Kasumi-1 (cell line): ENCODE measurements at regions not wholly inside any gene's neighbourhood (a gene's known extent, or its start where the extent isn't known, plus 50 kb on each side); places are given as distances from the start of the nearest gene placed in this dataset.
"Not testable (repeated sequence)": the region's sequence is repeated elsewhere in the genome, so short reads cannot be mapped to it uniquely, and the experiment has no call there.

ENCODE experiments used
- DNase-seq, 2 experiments: peaks; one replicate each; lab custom pipeline; 2025; lab: John Stamatoyannopoulos, UW

- DNase-seq = no peak
Measured at GRCh38 chr1:192418552-192419285, 101.9 kb downstream of the RGS21 start.

GRCh38 chr1:192430644-192431043, 113.9 kb downstream of the RGS21 start:
- DNase-seq = no peak

- DNase-seq = no peak
Measured at GRCh38 chr1:192435704-192436103, 118.9 kb downstream of the RGS21 start.

GRCh38 chr1:192436441-192437078, 119.8 kb downstream of the RGS21 start:
- no peak for DNase-seq

GRCh38 chr1:192438737-192439136, 121.9 kb downstream of the RGS21 start:
- no peak for DNase-seq

- no peak for DNase-seq
Measured at GRCh38 chr1:192439373-192440025, 122.7 kb downstream of the RGS21 start.

DNA sequence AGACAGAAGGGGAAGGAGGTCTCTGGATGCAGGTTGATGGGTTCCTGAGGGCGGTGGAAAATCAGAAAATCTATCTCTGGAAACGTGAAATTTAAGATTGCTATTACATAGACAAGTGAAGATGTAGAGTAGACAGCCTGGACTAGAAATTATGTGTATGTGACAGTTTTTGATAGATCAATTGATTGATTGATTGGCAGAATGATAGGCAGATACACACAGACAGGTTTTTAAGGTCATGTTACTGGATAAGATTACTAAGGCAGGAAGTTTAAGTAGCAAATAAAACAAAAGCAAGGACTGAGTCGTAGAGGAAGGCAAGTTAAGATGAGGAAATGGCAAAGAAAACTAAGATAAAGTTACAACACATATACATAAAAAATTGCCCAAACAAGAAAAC, 124.7 kb downstream of the RGS21 start:
- no peak for DNase-seq

- no peak for DNase-seq
Measured at GRCh38 chr1:192442736-192443135, 125.9 kb downstream of the RGS21 start.

DNA sequence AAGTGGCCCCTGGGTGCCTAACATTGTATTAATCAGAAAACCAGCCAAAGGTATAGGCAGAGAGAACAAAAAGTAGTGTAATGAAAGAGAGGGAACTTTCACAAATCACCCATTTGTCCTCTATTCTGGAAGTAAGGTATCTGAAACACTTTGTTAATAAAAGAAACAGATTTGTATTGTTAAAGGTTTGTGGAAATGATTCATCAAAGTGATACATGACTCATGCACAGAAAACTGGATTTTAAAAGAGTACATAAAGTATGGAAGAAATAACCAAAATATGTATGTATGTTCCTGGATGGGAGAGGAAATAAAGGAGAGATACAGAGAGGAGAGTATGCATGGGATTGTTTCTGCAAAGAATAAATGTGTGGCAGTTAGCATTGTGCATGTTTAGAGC, 126.8 kb downstream of the RGS21 start:
- DNase-seq = no peak

DNA sequence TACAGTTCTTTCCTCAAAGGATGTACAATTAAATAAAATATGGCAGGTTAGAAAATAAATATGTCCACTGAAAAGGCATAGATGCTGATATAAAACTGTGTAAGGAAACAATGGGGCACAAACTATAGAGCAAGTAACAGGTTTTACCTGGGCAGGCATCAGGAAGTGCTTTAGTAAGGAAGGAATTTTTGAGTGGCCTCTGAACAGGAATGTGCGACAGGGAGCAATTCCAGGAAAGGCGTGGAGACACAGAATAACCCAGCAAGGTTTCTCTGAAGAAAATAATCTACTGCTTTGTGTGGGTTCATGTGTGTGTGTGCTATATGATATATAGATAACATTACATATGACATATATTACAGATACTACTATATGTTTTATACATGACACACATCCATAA, 128.4 kb downstream of the RGS21 start:
- no peak for DNase-seq

- DNase-seq = peak; percentile 39 to 83
Measured at GRCh38 chr1:192445839-192446489, 129.2 kb downstream of the RGS21 start.

- no peak for DNase-seq
Measured at GRCh38 chr1:192448026-192448578, 127.5 kb upstream of the RGS1 start.

DNA sequence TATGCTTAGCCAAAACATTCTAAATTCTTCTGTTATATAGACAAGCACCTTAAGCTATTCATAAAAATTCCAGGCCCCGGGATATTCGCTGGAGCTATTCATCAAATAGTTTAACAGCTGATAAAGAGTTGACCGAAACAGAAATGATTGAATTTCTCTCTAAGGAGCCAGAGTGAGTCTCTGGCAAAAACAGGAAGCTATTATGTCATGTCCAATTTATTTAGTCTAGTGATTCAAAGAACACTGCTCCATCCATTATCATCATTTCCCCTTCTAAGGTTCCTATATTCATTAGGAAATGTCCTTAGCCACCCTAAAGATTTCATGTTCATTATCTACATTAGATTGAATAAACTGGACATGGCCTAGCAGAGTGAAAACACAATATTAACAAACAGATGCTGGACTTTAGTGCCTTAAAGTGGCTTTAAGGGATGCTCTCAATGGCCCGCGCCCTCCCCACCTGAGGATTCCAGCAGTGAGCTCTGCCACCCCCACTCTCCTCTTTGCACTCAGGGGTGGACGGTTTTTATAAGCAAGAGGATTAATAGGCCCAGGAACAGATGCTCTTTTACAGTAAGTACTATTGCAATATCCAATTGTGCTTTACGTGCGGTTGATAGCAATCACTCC, 122.1 kb upstream of the RGS1 start:
- DNase-seq = no peak

DNA sequence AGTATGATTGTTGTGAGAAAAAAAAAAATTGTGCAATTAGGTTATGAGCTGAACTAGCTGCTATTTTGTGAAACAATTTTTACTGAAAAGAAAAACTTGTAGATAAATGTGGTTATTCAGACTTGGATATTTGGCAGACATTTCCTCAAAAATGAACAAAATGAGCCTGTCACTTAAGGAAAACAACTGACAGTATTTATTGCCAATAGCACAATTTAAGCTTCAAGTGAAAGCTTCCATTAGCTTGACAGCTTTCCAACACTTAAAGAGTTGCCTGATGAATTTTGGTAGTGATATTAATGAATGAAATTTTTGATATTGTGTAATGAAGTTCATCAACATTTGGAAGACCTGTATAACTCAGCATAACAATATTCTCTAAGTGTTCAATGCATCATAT, 116.1 kb upstream of the RGS1 start:
- no peak for DNase-seq

GRCh38 chr1:192461684-192462083, 113.9 kb upstream of the RGS1 start:
- no peak for DNase-seq

DNA sequence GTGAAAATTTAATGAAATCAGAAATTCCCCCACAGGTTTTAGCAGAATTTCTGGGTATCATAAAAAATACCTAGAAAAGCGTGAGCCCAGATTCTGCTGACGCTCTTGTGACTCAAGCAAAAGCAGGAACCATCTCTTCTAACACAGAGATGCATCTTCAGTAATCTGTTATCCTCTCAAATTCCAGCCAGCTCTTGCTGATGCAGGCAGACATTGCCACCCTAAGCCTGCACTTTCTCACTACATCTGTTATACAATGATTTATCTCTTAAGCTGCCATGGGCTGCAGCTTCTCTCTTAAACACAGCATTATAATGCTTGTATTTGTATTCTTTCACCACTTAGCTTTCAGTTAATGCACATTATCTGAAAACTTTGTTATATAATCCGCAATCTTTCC, 113.0 kb upstream of the RGS1 start:
- no peak for DNase-seq

GRCh38 chr1:192463661-192464060, 111.9 kb upstream of the RGS1 start:
- peak in 1 of 2 experiments; percentile 9 for DNase-seq

GRCh38 chr1:192465221-192465620, 110.4 kb upstream of the RGS1 start:
- DNase-seq = not testable (repeated sequence)

DNA sequence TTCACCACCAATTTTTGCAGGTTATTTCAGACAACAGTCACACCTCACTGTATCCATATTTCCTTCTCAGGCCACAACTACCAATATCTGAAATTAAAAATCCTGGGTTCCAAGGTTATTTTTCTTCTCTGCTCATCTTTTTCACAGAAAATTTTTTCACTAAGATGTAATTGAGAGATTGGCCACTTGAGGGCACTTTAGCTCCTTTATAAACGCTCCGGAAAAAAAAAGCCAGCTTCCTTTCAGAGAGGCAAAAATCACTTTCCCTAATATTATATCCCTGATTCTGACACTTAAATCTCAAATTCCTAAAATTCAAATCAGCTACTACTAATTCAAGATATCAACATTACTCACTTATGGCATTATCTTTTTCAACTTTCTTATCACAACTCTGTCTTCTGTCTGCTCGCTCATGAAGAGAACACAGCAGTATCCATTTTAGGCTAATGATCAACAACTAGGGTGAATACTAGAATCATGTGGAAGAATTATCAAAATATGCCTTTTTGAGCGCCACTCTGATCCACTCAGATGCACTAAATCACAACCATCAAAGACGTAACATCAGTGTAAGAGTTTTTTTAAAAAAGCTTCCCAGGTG, 101.4 kb upstream of the RGS1 start:
- DNase-seq = peak; percentile 63 to 73

- no peak for DNase-seq
Measured at GRCh38 chr1:192475329-192475728, 100.2 kb upstream of the RGS1 start.

GRCh38 chr1:192475970-192476369, 99.6 kb upstream of the RGS1 start:
- no peak for DNase-seq
